Loucy (cell line): ENCODE measurements at regions not wholly inside any gene's neighbourhood (a gene's known extent, or its start where the extent isn't known, plus 50 kb on each side); places are given as distances from the start of the nearest gene placed in this dataset.

ENCODE experiments used
- H2AFZ ChIP-seq: fragments of 200-600 bp; sonication (generic); 2 replicates; pipeline ENCODE4 v1.6.0; 2016; ENCODE audit warnings: antibody characterized with exemption, mild to moderate bottlenecking, low read length, moderate library complexity
- H3F3A ChIP-seq: fragments of 200-600 bp; 2 replicates; pipeline ENCODE4 v1.6.0; 2016; ENCODE audit warnings: antibody characterized with exemption, low read depth, mild to moderate bottlenecking
- H3K27me3 ChIP-seq: fragments of 200-600 bp; sonication (generic); 2 replicates; pipeline ENCODE4 v1.6.1; 2014; ENCODE audit warnings: low read length, mild to moderate bottlenecking; ENCODE audit not compliant: insufficient read depth, poor library complexity, severe bottlenecking
- H3K36me3 ChIP-seq: fragments of 200-600 bp; sonication (generic); 2 replicates; pipeline ENCODE4 v1.6.1; 2016; ENCODE audit warnings: low read length; ENCODE audit not compliant: insufficient read depth
- H3K4me1 ChIP-seq: fragments of 200-600 bp; sonication (generic); 2 replicates; pipeline ENCODE4 v1.5.1; 2014; ENCODE audit warnings: low read length, mild to moderate bottlenecking; ENCODE audit not compliant: insufficient read depth, poor library complexity, severe bottlenecking
- H3K4me2 ChIP-seq: fragments of 200-600 bp; sonication (generic); 2 replicates; pipeline ENCODE4 v1.6.0; 2014; ENCODE audit warnings: antibody characterized with exemption, low read length, low read depth, mild to moderate bottlenecking; ENCODE audit not compliant: poor library complexity, severe bottlenecking
- H3K4me3 ChIP-seq: fragments of 200-600 bp; sonication (generic); 2 replicates; pipeline ENCODE4 v1.5.1; 2014; ENCODE audit warnings: low read length, mild to moderate bottlenecking, mixed read lengths; ENCODE audit not compliant: poor library complexity, severe bottlenecking
- H3K79me2 ChIP-seq: fragments of 200-600 bp; sonication (generic); 2 replicates; pipeline ENCODE4 v1.6.1; 2014; ENCODE audit warnings: low read length; ENCODE audit not compliant: insufficient read depth
- H3K9ac ChIP-seq: fragments of 200-600 bp; sonication (generic); 2 replicates; pipeline ENCODE4 v1.6.0; 2014; ENCODE audit warnings: mild to moderate bottlenecking, low read depth, low read length, moderate library complexity; ENCODE audit not compliant: poor library complexity, severe bottlenecking
- H3K9me2 ChIP-seq: fragments of 200-600 bp; sonication (generic); replicated peaks from 2 replicates; pipeline ENCODE4 v1.6.1; 2016; ENCODE audit warnings: low read depth, low read length, mixed read lengths
- H3K9me3 ChIP-seq: fragments of 200-600 bp; sonication (generic); 2 replicates; pipeline ENCODE4 v1.6.1; 2014; ENCODE audit warnings: mild to moderate bottlenecking, antibody characterized with exemption, low read length, low read depth; ENCODE audit not compliant: insufficient read depth
- H4K20me1 ChIP-seq: fragments of 200-600 bp; sonication (generic); 2 replicates; pipeline ENCODE4 v1.6.0; 2014; ENCODE audit warnings: antibody characterized with exemption, low read length, mild to moderate bottlenecking; ENCODE audit not compliant: insufficient read depth, poor library complexity, severe bottlenecking
- EZH2phosphoT487 ChIP-seq: fragments of 200-600 bp; IDR thresholded peaks from 2 replicates; pipeline ENCODE4 v1.6.1; 2018; ENCODE audit warnings: antibody characterized with exemption, mild to moderate bottlenecking, moderate library complexity, borderline replicate concordance
- TF ChIP-seq, protein P1 (sequence below): fragments of 200-600 bp; sonication (generic); conservative IDR thresholded peaks from 2 replicates; pipeline ENCODE4 v1.5.1; 2014; ENCODE audit warnings: mild to moderate bottlenecking, antibody characterized with exemption, low read length

DNA sequence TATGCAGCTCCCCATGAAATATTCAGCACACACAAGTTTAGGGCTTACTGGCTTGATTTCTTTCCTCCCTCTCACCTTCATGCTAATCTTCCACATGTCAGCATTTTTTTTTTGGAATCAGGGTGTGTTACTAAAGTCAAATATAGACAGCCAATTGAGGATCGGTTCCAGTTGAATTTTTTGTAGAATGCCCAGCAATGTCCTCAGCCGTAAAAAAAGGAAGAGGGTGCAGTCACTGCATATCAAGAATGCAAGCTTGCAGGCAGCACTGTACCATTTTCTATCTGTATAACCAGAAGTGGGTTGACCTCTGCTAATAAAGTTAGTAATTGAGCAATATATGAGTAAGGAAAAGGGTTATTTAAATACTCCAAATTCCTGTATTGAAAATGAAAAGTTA is 51.4 kb upstream of the CHMP2B start:
- H3K4me1 ChIP-seq: no peaks in the 10 kb centered on the region
- TF ChIP-seq EZH2phosphoT487: no peak
- TF ChIP-seq, protein P1, sequence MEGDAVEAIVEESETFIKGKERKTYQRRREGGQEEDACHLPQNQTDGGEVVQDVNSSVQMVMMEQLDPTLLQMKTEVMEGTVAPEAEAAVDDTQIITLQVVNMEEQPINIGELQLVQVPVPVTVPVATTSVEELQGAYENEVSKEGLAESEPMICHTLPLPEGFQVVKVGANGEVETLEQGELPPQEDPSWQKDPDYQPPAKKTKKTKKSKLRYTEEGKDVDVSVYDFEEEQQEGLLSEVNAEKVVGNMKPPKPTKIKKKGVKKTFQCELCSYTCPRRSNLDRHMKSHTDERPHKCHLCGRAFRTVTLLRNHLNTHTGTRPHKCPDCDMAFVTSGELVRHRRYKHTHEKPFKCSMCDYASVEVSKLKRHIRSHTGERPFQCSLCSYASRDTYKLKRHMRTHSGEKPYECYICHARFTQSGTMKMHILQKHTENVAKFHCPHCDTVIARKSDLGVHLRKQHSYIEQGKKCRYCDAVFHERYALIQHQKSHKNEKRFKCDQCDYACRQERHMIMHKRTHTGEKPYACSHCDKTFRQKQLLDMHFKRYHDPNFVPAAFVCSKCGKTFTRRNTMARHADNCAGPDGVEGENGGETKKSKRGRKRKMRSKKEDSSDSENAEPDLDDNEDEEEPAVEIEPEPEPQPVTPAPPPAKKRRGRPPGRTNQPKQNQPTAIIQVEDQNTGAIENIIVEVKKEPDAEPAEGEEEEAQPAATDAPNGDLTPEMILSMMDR: no peak
- no peaks in the 10 kb centered on the region for H3K79me2 ChIP-seq
- no peaks in the 10 kb centered on the region for H3F3A ChIP-seq
- no peaks in the 10 kb centered on the region for H4K20me1 ChIP-seq
- no peaks in the 10 kb centered on the region for H3K36me3 ChIP-seq
- H3K27me3 ChIP-seq: no peaks in the 10 kb centered on the region
- H2AFZ ChIP-seq: no peak overlapping the region
- H3K9me3 ChIP-seq: no peaks in the 10 kb centered on the region
- H3K4me2 ChIP-seq: no peak overlapping the region
- no peaks in the 10 kb centered on the region for H3K9me2 ChIP-seq
- no peak overlapping the region for H3K9ac ChIP-seq
- H3K4me3 ChIP-seq: no peak overlapping the region

DNA sequence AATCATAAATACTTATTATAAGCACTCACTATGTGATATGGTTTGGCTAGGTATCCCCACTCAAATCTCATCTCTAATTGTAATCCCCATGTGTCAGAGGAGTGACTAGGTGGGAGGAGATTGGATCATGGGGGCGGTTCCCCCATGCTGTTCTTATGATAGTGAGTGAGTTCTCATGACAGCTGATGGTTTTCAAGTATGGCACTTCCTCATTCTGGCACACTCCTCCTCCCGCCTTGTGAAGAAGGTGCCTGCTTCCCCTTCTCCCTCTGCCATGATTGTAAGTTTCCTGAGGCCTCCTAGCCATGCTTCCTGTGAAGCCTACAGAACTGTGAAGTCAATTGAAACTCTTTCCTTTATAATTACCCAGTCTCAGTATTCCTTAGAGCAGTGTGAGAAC is 53.3 kb upstream of the CHMP2B start:
- H3K79me2 ChIP-seq: no peaks in the 10 kb centered on the region
- no peaks in the 10 kb centered on the region for H4K20me1 ChIP-seq
- H3K4me1 ChIP-seq: no peaks in the 10 kb centered on the region
- H3K9me3 ChIP-seq: no peaks in the 10 kb centered on the region
- H3K36me3 ChIP-seq: no peaks in the 10 kb centered on the region
- no peaks in the 10 kb centered on the region for H3K27me3 ChIP-seq
- no peaks in the 10 kb centered on the region for H3F3A ChIP-seq
- no peak overlapping the region for H3K4me3 ChIP-seq
- TF ChIP-seq, protein P1: no peak
- TF ChIP-seq EZH2phosphoT487: no peak
- no peak overlapping the region for H2AFZ ChIP-seq
- H3K4me2 ChIP-seq: no peak overlapping the region
- no peak overlapping the region for H3K9ac ChIP-seq
- H3K9me2 ChIP-seq: no peaks in the 10 kb centered on the region

DNA sequence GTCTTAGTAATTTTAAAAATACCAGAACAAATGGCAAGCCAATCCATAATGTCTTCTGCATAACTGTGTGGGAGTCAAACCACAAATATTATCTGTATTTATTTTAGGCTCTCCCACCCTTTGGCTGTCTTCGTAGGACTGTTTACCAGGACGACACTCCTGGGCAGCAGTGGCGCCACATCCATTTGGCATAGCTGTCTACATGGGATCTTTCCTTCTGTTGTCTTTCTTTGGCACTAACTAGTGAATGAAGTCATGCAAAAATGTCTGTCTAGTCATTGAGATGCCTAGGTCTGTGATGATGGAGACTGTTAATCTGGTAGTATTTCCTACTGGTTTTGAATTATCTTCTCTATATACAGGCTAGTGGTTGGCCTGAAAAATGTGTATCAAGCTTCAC is 54.0 kb upstream of the CHMP2B start:
- Histone ChIP-seq H3K4me3 (no peak overlapping the region), H3K4me1 (no peaks in the 10 kb centered on the region), H3F3A (no peaks in the 10 kb centered on the region), H3K9me3 (no peaks in the 10 kb centered on the region), H3K4me2 (no peak overlapping the region), H3K9ac (no peak overlapping the region), H3K36me3 (no peaks in the 10 kb centered on the region), H3K79me2 (no peaks in the 10 kb centered on the region), H4K20me1 (no peaks in the 10 kb centered on the region), H3K27me3 (no peaks in the 10 kb centered on the region), H3K9me2 (no peaks in the 10 kb centered on the region), H2AFZ (no peak overlapping the region)
- TF ChIP-seq EZH2phosphoT487: no peak
- TF ChIP-seq, protein P1: no peak
